ENCODE measurements at regions not wholly inside any gene's neighbourhood (a gene's known extent, or its start where the extent isn't known, plus 50 kb on each side); places are given as distances from the start of the nearest gene placed in this dataset.

- TF ChIP-seq EZH2 (IDR thresholded peaks at IDR 0.05; ENCODE audit: insufficient read depth, poor library complexity, severe bottlenecking) (no peak), EZH2phosphoT487 (IDR thresholded peaks at IDR 0.05; ENCODE audit: insufficient read depth, low read depth) (no peak)
These were observed 1123.0 kb downstream of the VRK1 start for GRCh38 chr14:97920201-97920600.

All from GM23248 (cell line).